ENCODE measurements at regions not wholly inside any gene's neighbourhood (a gene's known extent, or its start where the extent isn't known, plus 50 kb on each side); places are given as distances from the start of the nearest gene placed in this dataset.

GRCh38 chr1:163421701-163422100 lies 99.9 kb downstream of the NUF2 start:
- ChIA-PET POLR2A (no interaction called here), RAD21 (ENCODE audit: low non-redundant PET in 1 of 2, low total read pairs in 2 of 2, uncharacterized antibody in 2 of 2, unreplicated experiment in 2 of 2) (no interaction called here), CTCF (no interaction called here)
- BruUV-seq (replicated peaks), result no TSS peak
- Histone ChIP-seq H3K4me2 (ENCODE audit: low read length) (no peak overlapping the region), H3K4me3 (replicated peaks in 1 of 2; ENCODE audit: low read depth in 1 of 2, low read length in 2 of 2) (no peak overlapping the region), H3K9me3 (ENCODE audit: control insufficient read depth in 1 of 2, insufficient read depth in 1 of 2, low read depth in 1 of 2, low read length in 2 of 2) (no peaks in the 10 kb centered on the region), H3K27ac (ENCODE audit: low read depth, low read length) (no peak overlapping the region), H3K9ac (ENCODE audit: low read length) (no peak overlapping the region), H3K27me3 (ENCODE audit: insufficient read depth, low read length) (no peaks in the 10 kb centered on the region), H3K4me1 (ENCODE audit: control insufficient read depth in 1 of 2, insufficient read depth in 2 of 2, low read length in 2 of 2) (no peaks in the 10 kb centered on the region), H3K79me2 (ENCODE audit: insufficient read depth, low read length) (no peaks in the 10 kb centered on the region), H2AFZ (ENCODE audit: low read depth, low read length, poor library complexity, severe bottlenecking) (no peak overlapping the region), H4K20me1 (ENCODE audit: insufficient read depth) (no peaks in the 10 kb centered on the region), H3K36me3 (ENCODE audit: control insufficient read depth in 1 of 2, insufficient read depth in 2 of 2, low read length in 2 of 2) (no peaks in the 10 kb centered on the region), H3K9me2 (ENCODE audit: insufficient read depth) (no peaks in the 10 kb centered on the region)
- ATAC-seq (no peak), DNase-seq (ENCODE audit: low read depth, low spot score) (no peak)
- TF ChIP-seq ELF1 (IDR thresholded peaks at IDR 0.05; ENCODE audit: borderline replicate concordance, low read depth), result no peak
- intact Hi-C loops (cut with micrococcal nuclease), result no loop called here

DNA sequence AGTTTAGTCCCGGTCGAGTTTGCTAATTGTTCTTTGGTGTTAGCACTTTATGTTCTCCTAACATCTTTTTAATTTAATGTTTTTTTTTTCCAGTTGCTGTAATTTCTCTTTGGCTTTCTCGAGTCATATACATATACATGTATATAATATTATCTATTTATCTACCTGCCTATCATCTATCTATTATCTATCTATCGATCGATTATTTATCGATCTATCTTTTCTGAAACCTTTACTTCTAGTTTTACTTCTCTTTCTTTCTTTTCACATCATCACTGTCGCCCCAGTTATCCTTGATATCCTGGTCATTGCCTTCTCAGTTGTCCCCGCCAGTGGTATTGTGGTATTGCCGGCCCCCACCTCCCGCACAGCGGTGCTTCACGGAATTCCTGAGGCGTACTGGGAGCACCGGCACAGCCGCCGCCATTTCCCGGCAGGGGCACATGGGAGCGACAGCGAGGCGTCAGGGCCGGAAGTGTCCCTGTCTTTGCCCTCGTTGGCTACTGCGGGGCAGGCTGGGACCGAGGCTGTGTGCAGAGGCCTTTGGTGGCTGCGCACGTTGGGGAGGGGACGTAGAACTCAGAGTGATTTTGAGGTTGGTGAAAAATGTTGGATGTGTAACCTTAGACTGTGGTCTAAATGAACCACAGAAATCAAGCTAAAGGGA lies 101.1 kb downstream of the NUF2 start:
- no peak for ATAC-seq
- DNase-seq (ENCODE audit: low read depth, low spot score), result no peak
- Histone ChIP-seq H3K9me3 (ENCODE audit: control insufficient read depth in 1 of 2, insufficient read depth in 1 of 2, low read depth in 1 of 2, low read length in 2 of 2) (no peaks in the 10 kb centered on the region), H4K20me1 (ENCODE audit: insufficient read depth) (no peaks in the 10 kb centered on the region), H3K4me3 (replicated peaks in 1 of 2; ENCODE audit: low read depth in 1 of 2, low read length in 2 of 2) (no peak overlapping the region), H2AFZ (ENCODE audit: low read depth, low read length, poor library complexity, severe bottlenecking) (no peak overlapping the region), H3K27ac (ENCODE audit: low read depth, low read length) (no peak overlapping the region), H3K4me2 (ENCODE audit: low read length) (no peak overlapping the region), H3K27me3 (ENCODE audit: insufficient read depth, low read length) (no peaks in the 10 kb centered on the region), H3K9ac (ENCODE audit: low read length) (no peak overlapping the region), H3K79me2 (ENCODE audit: insufficient read depth, low read length) (no peaks in the 10 kb centered on the region), H3K36me3 (ENCODE audit: control insufficient read depth in 1 of 2, insufficient read depth in 2 of 2, low read length in 2 of 2) (no peaks in the 10 kb centered on the region), H3K4me1 (ENCODE audit: control insufficient read depth in 1 of 2, insufficient read depth in 2 of 2, low read length in 2 of 2) (no peaks in the 10 kb centered on the region), H3K9me2 (ENCODE audit: insufficient read depth) (no peaks in the 10 kb centered on the region)
- RAD21 ChIA-PET (ENCODE audit: low non-redundant PET in 1 of 2, low total read pairs in 2 of 2, uncharacterized antibody in 2 of 2, unreplicated experiment in 2 of 2), result no interaction called here
- BruUV-seq (replicated peaks), result no TSS peak
- POLR2A ChIA-PET, result no interaction called here
- TF ChIP-seq, protein P1, sequence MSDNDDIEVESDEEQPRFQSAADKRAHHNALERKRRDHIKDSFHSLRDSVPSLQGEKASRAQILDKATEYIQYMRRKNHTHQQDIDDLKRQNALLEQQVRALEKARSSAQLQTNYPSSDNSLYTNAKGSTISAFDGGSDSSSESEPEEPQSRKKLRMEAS (IDR thresholded peaks at IDR 0.05), result no peak
- TF ChIP-seq TCF7L2 (IDR thresholded peaks at IDR 0.05; ENCODE audit: borderline replicate concordance, extremely low read depth, insufficient read depth, insufficient read length) (no peak), JUND (IDR thresholded peaks at IDR 0.05) (no peak)
- intact Hi-C loops (cut with micrococcal nuclease), result no loop called here
- CTCF ChIA-PET, result no interaction called here

Measured in HCT116 (cell line).